ENCODE measurements at regions not wholly inside any gene's neighbourhood (a gene's known extent, or its start where the extent isn't known, plus 50 kb on each side); places are given as distances from the start of the nearest gene placed in this dataset.

DNA sequence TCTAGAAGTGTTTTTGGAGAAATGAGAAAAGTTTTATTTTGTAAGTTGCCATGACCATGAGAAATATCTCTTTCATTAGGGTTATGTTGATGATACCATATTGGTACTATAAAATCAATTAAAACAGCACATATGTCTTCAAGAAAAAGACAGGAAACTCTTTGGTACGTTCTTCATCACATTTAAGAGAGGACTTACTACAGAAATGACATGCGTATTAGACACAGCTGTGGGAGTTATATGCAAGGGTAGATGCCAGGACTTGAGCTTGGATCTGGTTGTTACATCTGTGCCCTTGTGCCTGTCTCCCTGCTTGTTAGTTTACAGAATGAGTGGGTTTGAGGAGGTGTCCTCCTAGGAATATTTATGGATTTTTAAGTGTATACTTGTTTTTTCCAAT, 103.4 kb upstream of the P2RY1 start (continued):
- TF ChIP-seq, protein P1, sequence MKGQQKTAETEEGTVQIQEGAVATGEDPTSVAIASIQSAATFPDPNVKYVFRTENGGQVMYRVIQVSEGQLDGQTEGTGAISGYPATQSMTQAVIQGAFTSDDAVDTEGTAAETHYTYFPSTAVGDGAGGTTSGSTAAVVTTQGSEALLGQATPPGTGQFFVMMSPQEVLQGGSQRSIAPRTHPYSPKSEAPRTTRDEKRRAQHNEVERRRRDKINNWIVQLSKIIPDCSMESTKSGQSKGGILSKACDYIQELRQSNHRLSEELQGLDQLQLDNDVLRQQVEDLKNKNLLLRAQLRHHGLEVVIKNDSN (IDR thresholded peaks at IDR 0.05; ENCODE audit: borderline replicate concordance, extremely low read length, insufficient read depth, low read depth, low read length), result no peak

DNA sequence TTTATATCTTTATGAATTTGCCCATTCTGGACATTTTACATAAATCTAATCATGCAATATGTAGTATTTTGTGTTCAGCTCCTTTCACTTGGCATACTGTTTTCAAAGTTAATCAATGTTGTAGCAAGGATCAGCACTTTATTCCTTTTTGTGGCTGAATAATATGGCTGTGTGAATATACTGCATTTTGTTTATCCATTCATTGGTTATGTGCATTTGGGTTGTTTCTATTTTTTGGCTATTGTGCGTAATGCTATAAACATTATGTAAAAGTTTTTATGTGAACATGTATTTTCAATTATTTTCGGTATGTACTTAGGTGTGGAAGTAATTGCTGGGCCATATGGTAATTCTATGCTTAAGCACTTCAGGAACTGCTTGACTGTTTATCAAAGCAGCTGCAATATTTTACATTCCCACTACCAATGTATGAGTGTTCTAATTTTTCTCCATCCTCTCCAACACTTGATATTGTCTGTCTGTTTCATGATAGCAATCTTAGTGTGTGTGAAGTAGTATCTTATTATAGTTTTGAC, 101.3 kb upstream of the P2RY1 start:
- H4K20me1 ChIP-seq (ENCODE audit: control insufficient read depth, insufficient read depth), result no peaks in the 10 kb centered on the region
- no peak overlapping the region for H3K4me2 ChIP-seq (ENCODE audit: control insufficient read depth, insufficient read depth)
- no peaks in the 10 kb centered on the region for H3K79me2 ChIP-seq (ENCODE audit: control insufficient read depth, insufficient read depth, low read length)
- SMC1A ChIA-PET (ENCODE audit: uncharacterized antibody, unreplicated experiment), result no interaction called here
- ATAC-seq, result no peak
- no peak overlapping the region for H2AFZ ChIP-seq (ENCODE audit: control insufficient read depth, low read depth, low read length)
- H3K4me3 ChIP-seq, result no peak overlapping the region
- CTCF ChIA-PET, result no interaction called here
- no peaks in the 10 kb centered on the region for H3K27me3 ChIP-seq (replicated peaks in 1 of 2; ENCODE audit: control insufficient read depth in 2 of 2, insufficient read depth in 2 of 2, low read length in 1 of 2)
- H3K27ac ChIP-seq (ENCODE audit: control insufficient read depth, insufficient read depth), result no peak overlapping the region
- no TSS peak for BruUV-seq (replicated peaks)
- no peaks in the 10 kb centered on the region for H3K36me3 ChIP-seq (ENCODE audit: control insufficient read depth in 2 of 2, insufficient read depth in 2 of 2, low read length in 1 of 2)
- POLR2A ChIA-PET, result no interaction called here
- H3K4me1 ChIP-seq (ENCODE audit: control insufficient read depth, insufficient read depth, low read length), result peaks cover 20% of the 10 kb centered on the region
- no peaks in the 10 kb centered on the region; the same call in 2 of the 3 replicates for H3K9me3 ChIP-seq (replicated peaks; ENCODE audit: control insufficient read depth, insufficient read depth, low read length)
- intact Hi-C loops (cut with micrococcal nuclease; ENCODE audit: unreplicated experiment), result no loop called here
- no peak for DNase-seq (ENCODE audit: low read depth, low spot score)
- no peak for TF ChIP-seq BMI1 (IDR thresholded peaks at IDR 0.05; ENCODE audit: borderline replicate concordance)
- TF ChIP-seq, protein P2, sequence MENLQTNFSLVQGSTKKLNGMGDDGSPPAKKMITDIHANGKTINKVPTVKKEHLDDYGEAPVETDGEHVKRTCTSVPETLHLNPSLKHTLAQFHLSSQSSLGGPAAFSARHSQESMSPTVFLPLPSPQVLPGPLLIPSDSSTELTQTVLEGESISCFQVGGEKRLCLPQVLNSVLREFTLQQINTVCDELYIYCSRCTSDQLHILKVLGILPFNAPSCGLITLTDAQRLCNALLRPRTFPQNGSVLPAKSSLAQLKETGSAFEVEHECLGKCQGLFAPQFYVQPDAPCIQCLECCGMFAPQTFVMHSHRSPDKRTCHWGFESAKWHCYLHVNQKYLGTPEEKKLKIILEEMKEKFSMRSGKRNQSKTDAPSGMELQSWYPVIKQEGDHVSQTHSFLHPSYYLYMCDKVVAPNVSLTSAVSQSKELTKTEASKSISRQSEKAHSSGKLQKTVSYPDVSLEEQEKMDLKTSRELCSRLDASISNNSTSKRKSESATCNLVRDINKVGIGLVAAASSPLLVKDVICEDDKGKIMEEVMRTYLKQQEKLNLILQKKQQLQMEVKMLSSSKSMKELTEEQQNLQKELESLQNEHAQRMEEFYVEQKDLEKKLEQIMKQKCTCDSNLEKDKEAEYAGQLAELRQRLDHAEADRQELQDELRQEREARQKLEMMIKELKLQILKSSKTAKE (IDR thresholded peaks at IDR 0.05; ENCODE audit: low read depth, poor library complexity, severe bottlenecking), result no peak
- TF ChIP-seq, protein P3, sequence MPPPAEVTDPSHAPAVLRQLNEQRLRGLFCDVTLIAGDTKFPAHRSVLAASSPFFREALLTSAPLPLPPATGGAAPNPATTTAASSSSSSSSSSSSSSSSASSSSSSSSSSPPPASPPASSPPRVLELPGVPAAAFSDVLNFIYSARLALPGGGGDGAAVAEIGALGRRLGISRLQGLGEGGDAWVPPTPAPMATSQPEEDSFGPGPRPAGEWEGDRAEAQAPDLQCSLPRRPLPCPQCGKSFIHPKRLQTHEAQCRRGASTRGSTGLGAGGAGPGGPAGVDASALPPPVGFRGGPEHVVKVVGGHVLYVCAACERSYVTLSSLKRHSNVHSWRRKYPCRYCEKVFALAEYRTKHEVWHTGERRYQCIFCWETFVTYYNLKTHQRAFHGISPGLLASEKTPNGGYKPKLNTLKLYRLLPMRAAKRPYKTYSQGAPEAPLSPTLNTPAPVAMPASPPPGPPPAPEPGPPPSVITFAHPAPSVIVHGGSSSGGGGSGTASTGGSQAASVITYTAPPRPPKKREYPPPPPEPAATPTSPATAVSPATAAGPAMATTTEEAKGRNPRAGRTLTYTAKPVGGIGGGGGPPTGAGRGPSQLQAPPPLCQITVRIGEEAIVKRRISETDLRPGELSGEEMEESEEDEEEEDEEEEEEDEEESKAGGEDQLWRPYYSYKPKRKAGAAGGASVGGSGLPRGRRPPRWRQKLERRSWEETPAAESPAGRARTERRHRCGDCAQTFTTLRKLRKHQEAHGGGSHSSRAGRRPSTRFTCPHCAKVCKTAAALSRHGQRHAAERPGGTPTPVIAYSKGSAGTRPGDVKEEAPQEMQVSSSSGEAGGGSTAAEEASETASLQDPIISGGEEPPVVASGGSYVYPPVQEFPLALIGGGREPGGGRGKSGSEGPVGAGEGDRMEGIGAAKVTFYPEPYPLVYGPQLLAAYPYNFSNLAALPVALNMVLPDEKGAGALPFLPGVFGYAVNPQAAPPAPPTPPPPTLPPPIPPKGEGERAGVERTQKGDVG (CRISPR knock-in tag; IDR thresholded peaks at IDR 0.05), result no peak
- no peak overlapping the region for H3K9ac ChIP-seq (ENCODE audit: control insufficient read depth, insufficient read depth, low read length)
- WGBS (ENCODE audit: insufficient coverage, insufficient replicate concordance, low lambda C conversion rate, missing lambda C conversion rate), result 100% methylated on average over 2 of the region's 2 CpGs
- in situ Hi-C loops (cut with MboI), result no loop called here
- RAD21 ChIA-PET (ENCODE audit: unreplicated experiment), result no interaction called here
- no peak for FAIRE-seq
